WERI-Rb-1 (cell line): ENCODE measurements at regions not wholly inside any gene's neighbourhood (a gene's known extent, or its start where the extent isn't known, plus 50 kb on each side); places are given as distances from the start of the nearest gene placed in this dataset.

ENCODE experiments used
- DNase-seq: peaks from one replicate; pipeline ENCODE4 v3.0.0-alpha.2; 2020
- H3K27ac ChIP-seq: fragments of 250-450 bp; sonication (Bioruptor Pico); 2 replicates; pipeline ENCODE4 v1.5.1; 2020; ENCODE audit warnings: mild to moderate bottlenecking, moderate library complexity
- H3K27me3 ChIP-seq: fragments of 250-450 bp; sonication (Bioruptor Pico); 2 replicates; pipeline ENCODE4 v1.5.1; 2021; ENCODE audit warnings: mild to moderate bottlenecking, low read depth, moderate library complexity; ENCODE audit not compliant: insufficient read depth, severe bottlenecking
- H3K36me3 ChIP-seq: fragments of 250-450 bp; sonication (Bioruptor Pico); 2 replicates; pipeline ENCODE4 v1.5.1; 2020; ENCODE audit warnings: mild to moderate bottlenecking, moderate library complexity
- H3K4me3 ChIP-seq: 2 replicates; pipeline ENCODE4 v1.5.1; 2011; ENCODE audit warnings: low read depth, mild to moderate bottlenecking, control low read depth, low read length
- H3K9me3 ChIP-seq: fragments of 250-450 bp; sonication (Bioruptor Pico); 2 replicates; pipeline ENCODE4 v1.5.1; 2021; ENCODE audit warnings: mild to moderate bottlenecking, moderate library complexity; ENCODE audit not compliant: severe bottlenecking
- TF ChIP-seq, protein P1 (sequence below): IDR thresholded peaks from 2 replicates; pipeline ENCODE4 v1.5.1; 2011; ENCODE audit warnings: low read depth, mild to moderate bottlenecking, control low read depth, inconsistent platforms, low read length

DNA sequence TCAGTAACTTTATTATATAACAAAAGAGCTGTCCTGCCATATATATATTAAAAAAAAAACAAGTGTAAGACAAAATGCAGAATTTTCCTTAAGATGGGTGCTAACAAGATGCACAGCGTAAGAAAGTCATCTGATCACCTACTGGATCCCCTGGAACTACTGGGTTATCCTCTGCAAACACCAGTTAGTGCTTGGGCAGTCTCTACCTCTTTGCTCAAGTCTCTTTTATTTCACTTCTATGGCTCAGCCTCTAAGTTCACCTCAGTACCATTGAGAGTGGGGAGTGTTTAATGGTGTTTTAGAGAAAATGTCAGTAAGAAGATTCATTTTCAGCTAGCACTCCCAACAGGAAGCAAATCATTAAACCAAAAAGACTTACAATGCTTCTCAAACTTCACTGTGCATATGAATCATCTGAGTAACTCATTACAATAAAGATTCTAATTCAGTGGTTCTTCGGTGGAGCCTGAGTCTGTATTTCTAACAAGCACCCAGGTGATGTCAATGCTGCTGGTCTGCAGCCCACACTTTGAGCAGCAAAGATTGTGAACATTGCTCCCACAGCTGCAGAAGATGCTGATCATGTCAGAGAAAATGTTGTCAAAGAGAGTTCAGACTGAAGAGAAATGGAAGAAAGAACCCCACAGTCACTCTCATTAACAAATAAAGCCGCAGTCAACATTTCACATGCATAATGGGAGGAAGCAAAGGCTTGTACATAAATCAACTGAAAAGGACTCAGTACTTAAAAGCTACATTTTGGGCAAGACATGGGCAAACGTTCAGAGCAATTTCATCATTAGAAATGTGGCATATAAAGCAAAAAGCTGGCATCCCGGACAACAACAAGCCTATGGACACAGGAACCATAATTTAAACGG, 227.1 kb upstream of the ATP11B start:
- TF ChIP-seq, protein P1, sequence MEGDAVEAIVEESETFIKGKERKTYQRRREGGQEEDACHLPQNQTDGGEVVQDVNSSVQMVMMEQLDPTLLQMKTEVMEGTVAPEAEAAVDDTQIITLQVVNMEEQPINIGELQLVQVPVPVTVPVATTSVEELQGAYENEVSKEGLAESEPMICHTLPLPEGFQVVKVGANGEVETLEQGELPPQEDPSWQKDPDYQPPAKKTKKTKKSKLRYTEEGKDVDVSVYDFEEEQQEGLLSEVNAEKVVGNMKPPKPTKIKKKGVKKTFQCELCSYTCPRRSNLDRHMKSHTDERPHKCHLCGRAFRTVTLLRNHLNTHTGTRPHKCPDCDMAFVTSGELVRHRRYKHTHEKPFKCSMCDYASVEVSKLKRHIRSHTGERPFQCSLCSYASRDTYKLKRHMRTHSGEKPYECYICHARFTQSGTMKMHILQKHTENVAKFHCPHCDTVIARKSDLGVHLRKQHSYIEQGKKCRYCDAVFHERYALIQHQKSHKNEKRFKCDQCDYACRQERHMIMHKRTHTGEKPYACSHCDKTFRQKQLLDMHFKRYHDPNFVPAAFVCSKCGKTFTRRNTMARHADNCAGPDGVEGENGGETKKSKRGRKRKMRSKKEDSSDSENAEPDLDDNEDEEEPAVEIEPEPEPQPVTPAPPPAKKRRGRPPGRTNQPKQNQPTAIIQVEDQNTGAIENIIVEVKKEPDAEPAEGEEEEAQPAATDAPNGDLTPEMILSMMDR, result no peak
- no peaks in the 10 kb centered on the region for H3K9me3 ChIP-seq

DNA sequence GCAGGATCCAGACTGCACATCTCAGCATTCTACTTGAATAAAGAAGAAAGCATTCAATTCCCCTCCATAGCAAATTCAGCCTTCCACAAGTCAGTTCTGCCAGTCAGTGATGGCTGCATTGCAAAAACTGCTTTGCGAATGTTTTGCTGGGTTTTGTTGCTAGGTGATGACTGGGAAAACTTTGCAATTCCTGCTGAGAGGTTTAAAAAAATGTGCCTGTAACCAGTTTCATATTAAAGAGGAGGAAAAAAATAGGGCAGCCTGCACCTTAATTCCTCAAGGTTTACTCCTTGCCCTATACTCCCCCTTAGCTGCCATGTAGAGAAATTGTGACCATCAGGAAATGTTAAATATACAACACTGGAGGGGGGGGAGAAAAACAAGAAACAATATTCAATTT, 225.6 kb upstream of the ATP11B start:
- DNase-seq, result no peak
- Histone ChIP-seq H3K4me3 (no peak overlapping the region), H3K9me3 (no peaks in the 10 kb centered on the region), H3K27ac (no peak overlapping the region), H3K36me3 (no peaks in the 10 kb centered on the region), H3K27me3 (peaks cover 79% of the 10 kb centered on the region)
- TF ChIP-seq, protein P1, result no peak

More for the DNA sequence above, 227.1 kb upstream of the ATP11B start:
- H3K4me3 ChIP-seq, result no peak overlapping the region
- H3K27ac ChIP-seq, result no peak overlapping the region
- DNase-seq, result no peak
- no peaks in the 10 kb centered on the region for H3K36me3 ChIP-seq
- peaks cover 81% of the 10 kb centered on the region for H3K27me3 ChIP-seq

DNA sequence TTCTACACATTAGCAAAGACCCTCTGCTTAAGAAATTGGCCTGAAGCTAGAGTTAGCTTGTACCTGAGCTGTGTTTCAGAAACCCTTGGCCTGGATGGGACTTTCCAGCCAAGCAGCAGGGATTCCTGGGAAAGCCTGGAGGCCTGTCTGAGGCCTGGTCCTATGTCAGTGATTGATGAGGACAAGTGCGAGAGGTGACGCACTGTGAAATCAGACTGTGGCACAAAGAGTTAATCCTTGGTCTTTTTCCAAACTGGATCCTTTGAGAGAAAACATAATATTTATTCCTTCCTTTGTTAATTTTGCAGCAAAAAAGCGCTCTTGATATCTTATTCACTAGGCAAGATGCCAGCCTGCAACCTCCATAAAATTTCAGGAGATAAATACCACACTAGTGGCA, 225.0 kb upstream of the ATP11B start:
- Histone ChIP-seq H3K36me3 (no peaks in the 10 kb centered on the region), H3K27ac (no peak overlapping the region), H3K4me3 (no peak overlapping the region), H3K27me3 (peaks cover 75% of the 10 kb centered on the region), H3K9me3 (no peaks in the 10 kb centered on the region)
- TF ChIP-seq, protein P1, result no peak
- no peak for DNase-seq

DNA sequence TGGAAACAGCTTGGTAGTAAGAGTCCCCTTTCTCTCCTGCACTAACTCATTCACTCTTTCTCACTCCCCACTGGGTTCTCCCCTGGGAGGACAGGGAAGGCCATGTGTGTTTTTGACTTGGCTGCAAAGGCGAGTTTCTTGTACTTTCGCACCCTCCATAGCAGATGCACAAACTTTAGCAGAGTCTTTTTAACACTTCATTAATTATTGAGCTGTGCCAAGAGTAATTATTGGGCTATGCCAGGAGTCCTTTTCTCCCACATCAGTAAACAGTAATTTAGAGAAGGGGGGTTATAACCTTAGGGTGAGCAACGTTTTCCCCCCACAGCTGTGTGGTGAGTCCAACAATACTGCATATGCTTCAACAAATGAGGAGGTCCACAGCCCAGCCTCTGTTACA, 224.4 kb upstream of the ATP11B start:
- H3K27me3 ChIP-seq, result peaks cover 75% of the 10 kb centered on the region
- TF ChIP-seq, protein P1, result no peak
- no peaks in the 10 kb centered on the region for H3K36me3 ChIP-seq
- no peak overlapping the region for H3K4me3 ChIP-seq
- no peak for DNase-seq
- no peaks in the 10 kb centered on the region for H3K9me3 ChIP-seq
- no peak overlapping the region for H3K27ac ChIP-seq

DNA sequence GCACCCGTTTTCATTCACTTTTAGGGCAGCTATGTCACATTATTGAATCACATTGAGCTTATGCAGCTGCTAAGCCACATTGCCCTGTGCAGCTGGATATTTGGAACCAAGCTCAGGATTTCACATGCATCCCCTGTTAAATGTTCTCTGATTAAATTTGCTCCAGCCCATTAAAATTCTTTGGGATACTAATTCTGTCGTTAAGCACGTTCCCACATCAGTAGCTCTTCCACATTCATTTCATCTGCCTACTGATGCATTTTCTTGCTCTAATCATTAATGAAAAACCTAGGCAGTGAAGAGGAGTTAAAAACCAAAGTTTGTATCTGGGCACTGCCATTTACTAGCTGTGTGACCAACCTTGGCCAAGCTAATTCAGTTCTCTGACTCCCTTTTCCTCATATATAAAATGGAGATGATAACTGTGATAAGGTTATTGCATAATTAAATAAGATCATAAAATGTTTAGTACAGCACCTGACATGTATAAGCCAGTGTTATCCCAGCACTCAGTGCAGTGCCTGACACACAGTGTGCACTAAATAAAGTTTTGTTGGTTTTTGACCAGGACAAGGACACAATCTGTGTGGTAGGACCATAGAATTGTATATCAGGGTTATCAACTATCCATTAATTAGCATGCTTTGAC, 222.2 kb upstream of the ATP11B start:
- TF ChIP-seq, protein P1, result no peak
- DNase-seq, result no peak

More for the DNA sequence above, 222.2 kb upstream of the ATP11B start:
- no peaks in the 10 kb centered on the region for H3K9me3 ChIP-seq
- no peak overlapping the region for H3K4me3 ChIP-seq
- peaks cover 65% of the 10 kb centered on the region for H3K27me3 ChIP-seq
- no peaks in the 10 kb centered on the region for H3K36me3 ChIP-seq
- no peak overlapping the region for H3K27ac ChIP-seq
